ENCODE measurements at regions not wholly inside any gene's neighbourhood (a gene's known extent, or its start where the extent isn't known, plus 50 kb on each side); places are given as distances from the start of the nearest gene placed in this dataset.

DNA sequence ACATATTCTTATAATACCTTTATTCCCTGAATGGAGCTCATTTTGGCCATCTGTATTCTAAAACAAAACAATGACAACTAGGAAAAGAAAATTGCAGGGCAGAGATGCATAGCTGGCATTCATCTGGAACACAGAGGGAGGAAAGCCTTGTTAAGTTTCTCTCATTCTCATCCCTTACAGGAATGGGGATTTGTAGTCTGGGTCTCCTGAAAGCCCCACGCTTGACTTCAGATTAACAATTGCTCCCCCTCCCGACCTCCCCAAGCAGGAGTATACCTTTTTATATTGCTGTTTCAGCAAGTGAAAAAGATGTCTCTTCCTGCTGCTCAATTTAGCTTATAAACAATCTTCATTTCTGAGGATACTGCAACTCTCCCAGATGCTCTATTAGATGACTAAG is 812.1 kb downstream of the EFNA5 start:
- WGBS = 56% methylated on average over 2 of the region's 2 CpGs
- Histone ChIP-seq H3K27ac (ENCODE audit: low read depth in 1 of 2, low read length in 2 of 2) (no peak overlapping the region), H3K9me3 (ENCODE audit: control insufficient read depth in 4 of 4, low read length in 3 of 4) (no peaks in the 10 kb centered on the region), H3K4me1 (ENCODE audit: control insufficient read depth in 4 of 4, insufficient read depth in 4 of 4, low read length in 3 of 4) (no peaks in the 10 kb centered on the region), H3K36me3 (ENCODE audit: control insufficient read depth in 4 of 4, insufficient read depth in 3 of 4, low read depth in 1 of 4, low read length in 3 of 4) (no peaks in the 10 kb centered on the region), H3K9ac (ENCODE audit: low read depth in 1 of 2, low read length in 2 of 2) (no peak overlapping the region), H3K27me3 (ENCODE audit: control insufficient read depth in 4 of 4, insufficient read depth in 4 of 4, low read length in 3 of 4) (no peaks in the 10 kb centered on the region), H3K4me3 (ENCODE audit: low read depth in 1 of 3, low read length in 3 of 3) (no peak overlapping the region)
- TF ChIP-seq HNF4G (IDR thresholded peaks at IDR 0.05) (no peak), FOXA2 (IDR thresholded peaks at IDR 0.05) (no peak), ZBTB33 (IDR thresholded peaks at IDR 0.05) (no peak), RAD21 (IDR thresholded peaks at IDR 0.05) (no peak), HNF4A (conservative IDR thresholded peaks at IDR 0.05) (no peak), JUND (IDR thresholded peaks at IDR 0.05) (no peak), EGR1 (IDR thresholded peaks at IDR 0.05; ENCODE audit: low read depth in 2 of 2) (no peak), NR2F2 (IDR thresholded peaks at IDR 0.05) (no peak), GABPA (IDR thresholded peaks at IDR 0.05 in 1 of 2, conservative IDR thresholded peaks at IDR 0.05 in 1 of 2) (no peak)
- no peak for DNase-seq (ENCODE audit: low spot score)

- H3K27me3 ChIP-seq (ENCODE audit: control insufficient read depth in 4 of 4, insufficient read depth in 4 of 4, low read length in 3 of 4) = no peaks in the 10 kb centered on the region
- H3K4me1 ChIP-seq (ENCODE audit: control insufficient read depth in 4 of 4, insufficient read depth in 4 of 4, low read length in 3 of 4) = no peaks in the 10 kb centered on the region
- H3K9me3 ChIP-seq (ENCODE audit: control insufficient read depth in 4 of 4, low read length in 3 of 4) = no peaks in the 10 kb centered on the region
- no peak overlapping the region for H3K9ac ChIP-seq (ENCODE audit: low read depth in 1 of 2, low read length in 2 of 2)
- TF ChIP-seq HNF4G (IDR thresholded peaks at IDR 0.05) = no peak
- no peak for TF ChIP-seq YY1 (IDR thresholded peaks at IDR 0.05)
- TF ChIP-seq RXRA (IDR thresholded peaks at IDR 0.05) = no peak
- no peaks in the 10 kb centered on the region for H3K36me3 ChIP-seq (ENCODE audit: control insufficient read depth in 4 of 4, insufficient read depth in 3 of 4, low read depth in 1 of 4, low read length in 3 of 4)
- no peak overlapping the region for H3K4me3 ChIP-seq (ENCODE audit: low read depth in 1 of 3, low read length in 3 of 3)
- no peak for DNase-seq (ENCODE audit: low spot score)
- WGBS = 91% methylated on average over 3 of the region's 3 CpGs
- no peak overlapping the region for H3K27ac ChIP-seq (ENCODE audit: low read depth in 1 of 2, low read length in 2 of 2)
Measured at GRCh38 chr5:106854922-106855321, 815.8 kb downstream of the EFNA5 start.

- TF ChIP-seq FOXA1 (IDR thresholded peaks at IDR 0.05) = no peak
- TF ChIP-seq EGR1 (IDR thresholded peaks at IDR 0.05; ENCODE audit: low read depth in 2 of 2) = no peak
- no peak for TF ChIP-seq JUND (IDR thresholded peaks at IDR 0.05)
- TF ChIP-seq HNF4A (conservative IDR thresholded peaks at IDR 0.05) = no peak
- no peak for TF ChIP-seq YY1 (IDR thresholded peaks at IDR 0.05)
- no peak for TF ChIP-seq GABPA (IDR thresholded peaks at IDR 0.05 in 1 of 2, conservative IDR thresholded peaks at IDR 0.05 in 1 of 2)
- no peak for TF ChIP-seq HNF4G (IDR thresholded peaks at IDR 0.05)
- TF ChIP-seq FOXA2 (IDR thresholded peaks at IDR 0.05) = no peak
- TF ChIP-seq RAD21 (IDR thresholded peaks at IDR 0.05) = no peak
- TF ChIP-seq NR2F2 (IDR thresholded peaks at IDR 0.05) = no peak
- TF ChIP-seq, protein P1, sequence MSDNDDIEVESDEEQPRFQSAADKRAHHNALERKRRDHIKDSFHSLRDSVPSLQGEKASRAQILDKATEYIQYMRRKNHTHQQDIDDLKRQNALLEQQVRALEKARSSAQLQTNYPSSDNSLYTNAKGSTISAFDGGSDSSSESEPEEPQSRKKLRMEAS (IDR thresholded peaks at IDR 0.05) = no peak
- Histone ChIP-seq H3K9ac (ENCODE audit: low read depth in 1 of 2, low read length in 2 of 2) (no peak overlapping the region), H3K9me3 (ENCODE audit: control insufficient read depth in 4 of 4, low read length in 3 of 4) (no peaks in the 10 kb centered on the region), H3K4me1 (ENCODE audit: control insufficient read depth in 4 of 4, insufficient read depth in 4 of 4, low read length in 3 of 4) (peaks cover 0 to 2% (median 0%) of the 10 kb centered on the region in 4 donors), H3K36me3 (ENCODE audit: control insufficient read depth in 4 of 4, insufficient read depth in 3 of 4, low read depth in 1 of 4, low read length in 3 of 4) (no peaks in the 10 kb centered on the region), H3K27me3 (ENCODE audit: control insufficient read depth in 4 of 4, insufficient read depth in 4 of 4, low read length in 3 of 4) (no peaks in the 10 kb centered on the region), H3K4me3 (ENCODE audit: low read depth in 1 of 3, low read length in 3 of 3) (no peak overlapping the region), H3K27ac (ENCODE audit: low read depth in 1 of 2, low read length in 2 of 2) (no peak overlapping the region)
- 92% methylated on average over 1 of the region's 1 CpG for WGBS
- no peak for DNase-seq (ENCODE audit: low spot score)
Measured at GRCh38 chr5:106854105-106854687, 816.5 kb downstream of the EFNA5 start.

Data from liver (tissue), 7 donors.